ENCODE measurements at regions not wholly inside any gene's neighbourhood (a gene's known extent, or its start where the extent isn't known, plus 50 kb on each side); places are given as distances from the start of the nearest gene placed in this dataset.

GRCh38 chr17:53353919-53354351 lies 468.8 kb upstream of the KIF2B start:
- no peak for TF ChIP-seq CTCF (IDR thresholded peaks at IDR 0.05; ENCODE audit: low read depth, low read length, poor library complexity, severe bottlenecking)
- TF ChIP-seq EZH2phosphoT487 (IDR thresholded peaks at IDR 0.05; ENCODE audit: borderline replicate concordance, low read length) = no peak
